K562 (cell line): ENCODE measurements at regions not wholly inside any gene's neighbourhood (a gene's known extent, or its start where the extent isn't known, plus 50 kb on each side); places are given as distances from the start of the nearest gene placed in this dataset.
A peak's percentile ranks its signal among the peaks of the same experiment; 100 is the strongest.

Source experiments
- ATAC-seq: fragments of 200-7000 bp; cut with Tn5 transposase; 3 replicates; pipeline ENCODE4 v1.9.1; 2020; ENCODE audit warnings: moderate library complexity
- BruUV-seq: library from RNA; stranded (reverse); fragments of 400-500 nt; replicated peaks from 2 replicates; lab custom pipeline; 2021; lab: Mats Ljungman, UMichigan
- CTCF ChIA-PET: fragments of 300-600 bp; formaldehyde crosslinking; extraction: SDS; loops from one replicate; lab custom pipeline; 2021; ENCODE audit warnings: low intra/inter-chr PET ratio; lab: Yijun Ruan, JAX
- POLR2A ChIA-PET: fragments of 300-600, 350-650 bp; sonication (Branson Sonifier 250); formaldehyde crosslinking; extraction: SDS; loops from one replicate; lab custom pipeline; 2021; ENCODE audit warnings: antibody characterized with exemption, inconsistent platforms; lab: Yijun Ruan, JAX
- DNase-seq, 4 experiments: peaks; one replicate each; pipeline versions ENCODE4 v3.0.0 to v3.0.0-alpha.2; 2011 to 2018; ENCODE audit warnings: low spot score in 3 of 4, mixed read lengths in 3 of 4; ENCODE audit errors: extremely low read depth in 1 of 4
- FAIRE-seq: peaks from 2 replicates; lab custom pipeline; 2011; peaks lifted over from hg19 to GRCh38; lab: Jason Lieb, UNC
- H2AFZ ChIP-seq: 2 replicates; pipeline ENCODE4 v1.6.0; 2011; ENCODE audit warnings: low read depth, low read length, control low read depth, inconsistent platforms
- H3K27ac ChIP-seq: fragments of 200-600 bp; 3 replicates; pipeline ENCODE4 v1.8.0; 2011; ENCODE audit warnings: low read depth, mild to moderate bottlenecking, control low read depth, inconsistent platforms, low read length, moderate library complexity, mixed read lengths; ENCODE audit errors: extremely low read depth
- H3K27me3 ChIP-seq, 2 experiments: fragments of 300-600 bp in 1 of 2; 2 replicates in 1 of 2; 3 replicates in 1 of 2; pipeline versions ENCODE4 v1.6.0 to v1.8.0; 2011; ENCODE audit warnings: inconsistent platforms in 2 of 2, low read length in 2 of 2, mild to moderate bottlenecking in 1 of 2, mixed read lengths in 1 of 2, moderate library complexity in 1 of 2; ENCODE audit not compliant: control insufficient read depth in 2 of 2, insufficient read depth in 2 of 2
- H3K36me3 ChIP-seq: fragments of 300-600 bp; 3 replicates; pipeline ENCODE4 v1.8.0; 2011; ENCODE audit warnings: mild to moderate bottlenecking, low read length, inconsistent platforms; ENCODE audit not compliant: control insufficient read depth, insufficient read depth
- H3K4me1 ChIP-seq, 2 experiments: fragments of 200-600 bp in 1 of 2; replicated peaks in 1 of 2; 2 replicates in 1 of 2; 3 replicates in 1 of 2; pipeline versions ENCODE4 v1.5.1 to v1.8.0; 2011; ENCODE audit warnings: inconsistent platforms in 2 of 2, low read length in 2 of 2, mild to moderate bottlenecking in 1 of 2, mixed read lengths in 1 of 2, moderate library complexity in 1 of 2; ENCODE audit not compliant: control insufficient read depth in 2 of 2, insufficient read depth in 2 of 2
- H3K4me2 ChIP-seq: 2 replicates; pipeline ENCODE4 v1.6.1; 2011; ENCODE audit warnings: low read length, control low read depth, inconsistent platforms, mixed read lengths; ENCODE audit not compliant: insufficient read depth
- H3K4me3 ChIP-seq: fragments of 200-600 bp; sonication (generic), shearing (Covaris generic); 2 replicates; pipeline ENCODE4 v1.5.1; 2016; ENCODE audit warnings: control low read depth, inconsistent platforms
- H3K79me2 ChIP-seq: fragments of 200-600 bp; 3 replicates; pipeline ENCODE4 v1.8.0; 2011; ENCODE audit warnings: low read length, inconsistent platforms; ENCODE audit not compliant: control insufficient read depth, insufficient read depth
- H3K9ac ChIP-seq, 2 experiments: 2 replicates each; pipeline versions ENCODE4 v1.6.0 to v1.6.1; 2011; ENCODE audit warnings: low read depth in 2 of 2, low read length in 2 of 2, control low read depth in 1 of 2, inconsistent platforms in 1 of 2, mild to moderate bottlenecking in 1 of 2, mixed read lengths in 1 of 2; ENCODE audit not compliant: insufficient read depth in 1 of 2
- H3K9me1 ChIP-seq: one replicate; pipeline ENCODE4 v1.6.0; 2011; ENCODE audit warnings: inconsistent platforms, mild to moderate bottlenecking, low read length, moderate library complexity; ENCODE audit not compliant: control insufficient read depth, insufficient read depth
- H3K9me3 ChIP-seq: replicated peaks from 2 replicates; pipeline ENCODE4 v1.5.1; 2011; ENCODE audit warnings: low read depth, low read length, inconsistent platforms; ENCODE audit not compliant: control insufficient read depth, insufficient read depth
- H4K20me1 ChIP-seq: replicated peaks from 2 replicates; pipeline ENCODE4 v1.6.1; 2011; ENCODE audit warnings: low read length, inconsistent platforms, mixed read lengths; ENCODE audit not compliant: control insufficient read depth, insufficient read depth
- ARID3A ChIP-seq: IDR thresholded peaks from 2 replicates; pipeline ENCODE4 v1.6.1; 2012; ENCODE audit warnings: low read depth, low read length, improper control_type of control experiment, borderline replicate concordance
- HMGXB4 ChIP-seq: sonication (generic); formaldehyde crosslinking; IDR thresholded peaks from 2 replicates; pipeline ENCODE4 v1.8.1; 2023; ENCODE audit warnings: mild to moderate bottlenecking, missing genetic modification reagents
- SPI1 ChIP-seq: IDR thresholded peaks from 2 replicates; pipeline ENCODE4 v1.6.1; 2011; ENCODE audit warnings: low read depth, low read length, control low read depth, borderline replicate concordance
- YY1 ChIP-seq, 3 experiments: IDR thresholded peaks; 2 replicates each; pipeline ENCODE4 v1.6.1; 2011; ENCODE audit warnings: low read length in 2 of 3, mild to moderate bottlenecking in 2 of 3, moderate library complexity in 2 of 3, borderline replicate concordance in 1 of 3, control low read depth in 1 of 3, low read depth in 1 of 3; ENCODE audit not compliant: insufficient read depth in 3 of 3, insufficient replicate concordance in 2 of 3, control insufficient read depth in 1 of 3, insufficient read length in 1 of 3; ENCODE audit errors: extremely low read depth in 1 of 3
- ZNF512 ChIP-seq: IDR thresholded peaks from 2 replicates; pipeline ENCODE4 v1.6.1; 2016; ENCODE audit warnings: missing genetic modification characterization, missing compliant biosample characterization
- WGBS: fragments of 100-300 bp; shearing (Covaris generic); methylation state at CpG from one replicate; pipeline ENCODE4 v1.1.6; 2016; ENCODE audit warnings: low coverage, mixed read lengths; ENCODE audit not compliant: insufficient coverage; ENCODE audit errors: missing lambda C conversion rate; 5-methylcytosine and 5-hydroxymethylcytosine counted together
- in situ Hi-C: fragments of 300-500 bp; cut with MboI; formaldehyde crosslinking; loops from 4 replicates; pipeline ENCODE4 v1.15.0; 2018; ENCODE audit warnings: inconsistent platforms, mixed read lengths
- intact Hi-C: fragments of 100-400 bp; cut with micrococcal nuclease; formaldehyde crosslinking; loops from 2 replicates; pipeline ENCODE4 v1.14.2; 2022

- H3K4me2 ChIP-seq, result no peak overlapping the region
- WGBS, result 3% methylated on average over 2 of the region's 2 CpGs
- POLR2A ChIA-PET, result no interaction called here
- BruUV-seq, result no TSS peak
- DNase-seq, result no peak
- no peak overlapping the region for H3K27ac ChIP-seq
- no peak overlapping the region for H2AFZ ChIP-seq
- peaks cover 0 to 27% of the 10 kb centered on the region in 2 experiments; a peak in 4 of 5 replicates for H3K27me3 ChIP-seq
- TF ChIP-seq ARID3A, result no peak
- TF ChIP-seq, all 486 proteins: peak for 0
- no peaks in the 10 kb centered on the region for H3K4me1 ChIP-seq
- FAIRE-seq (no peak), ATAC-seq (no peak)
- CTCF ChIA-PET, result no interaction called here
- no peak overlapping the region for H3K9ac ChIP-seq
- intact Hi-C loops, result loop anchor here (5.0 kb wide), 1 partner anchor 58 kb away; no protein-coding TSS in a partner anchor
- H3K4me3 ChIP-seq, result no peak overlapping the region
- H3K36me3 ChIP-seq, result no peaks in the 10 kb centered on the region
- no peaks in the 10 kb centered on the region for H3K79me2 ChIP-seq
- H3K9me1 ChIP-seq, result no peaks in the 10 kb centered on the region
- H3K9me3 ChIP-seq, result no peaks in the 10 kb centered on the region
- H4K20me1 ChIP-seq, result no peaks in the 10 kb centered on the region
- in situ Hi-C loops, result no loop called here
These were observed 79.3 kb upstream of the VAV3 start for GRCh38 chr1:108044318-108044717.

GRCh38 chr1:108043707-108044106 is 78.7 kb upstream of the VAV3 start:
- BruUV-seq, result no TSS peak
- no peaks in the 10 kb centered on the region for H3K79me2 ChIP-seq
- H3K36me3 ChIP-seq, result no peaks in the 10 kb centered on the region
- H3K4me2 ChIP-seq, result no peak overlapping the region
- FAIRE-seq, result no peak
- no peaks in the 10 kb centered on the region for H4K20me1 ChIP-seq
- no peak overlapping the region for H2AFZ ChIP-seq
- intact Hi-C loops, result loop anchor here (5.0 kb wide), 1 partner anchor 59 kb away; no protein-coding TSS in a partner anchor
- H3K9me1 ChIP-seq, result no peaks in the 10 kb centered on the region
- peaks cover 3 to 27% of the 10 kb centered on the region in 2 experiments; a peak in 4 of 5 replicates for H3K27me3 ChIP-seq
- peak in 1 of 4 experiments; percentile 16 for DNase-seq
- no peak overlapping the region for H3K9ac ChIP-seq
- CTCF ChIA-PET, result no interaction called here
- H3K27ac ChIP-seq, result no peak overlapping the region
- in situ Hi-C loops, result no loop called here
- no peaks in the 10 kb centered on the region for H3K4me1 ChIP-seq
- POLR2A ChIA-PET, result no interaction called here
- ATAC-seq, result peak; percentile 78
- no peaks in the 10 kb centered on the region for H3K9me3 ChIP-seq
- WGBS, result under 1% methylated on average over 8 of the region's 8 CpGs
- no peak for TF ChIP-seq ZNF512 (tag)
- TF ChIP-seq YY1 (IDR thresholded peaks at IDR 0.05; ENCODE audit: borderline replicate concordance in 1 of 3, control insufficient read depth in 1 of 3, extremely low read depth in 1 of 3, insufficient read depth in 3 of 3, insufficient read length in 1 of 3, insufficient replicate concordance in 2 of 3, low read depth in 1 of 3, low read length in 2 of 3), result peak in 1 of 3 experiments; percentile 58
- TF ChIP-seq HMGXB4 (CRISPR knock-in tag), result no peak
- TF ChIP-seq SPI1, result peak; percentile 100
- H3K4me3 ChIP-seq, result no peak overlapping the region
